ENCODE measurements at regions not wholly inside any gene's neighbourhood (a gene's known extent, or its start where the extent isn't known, plus 50 kb on each side); places are given as distances from the start of the nearest gene placed in this dataset.

DNA sequence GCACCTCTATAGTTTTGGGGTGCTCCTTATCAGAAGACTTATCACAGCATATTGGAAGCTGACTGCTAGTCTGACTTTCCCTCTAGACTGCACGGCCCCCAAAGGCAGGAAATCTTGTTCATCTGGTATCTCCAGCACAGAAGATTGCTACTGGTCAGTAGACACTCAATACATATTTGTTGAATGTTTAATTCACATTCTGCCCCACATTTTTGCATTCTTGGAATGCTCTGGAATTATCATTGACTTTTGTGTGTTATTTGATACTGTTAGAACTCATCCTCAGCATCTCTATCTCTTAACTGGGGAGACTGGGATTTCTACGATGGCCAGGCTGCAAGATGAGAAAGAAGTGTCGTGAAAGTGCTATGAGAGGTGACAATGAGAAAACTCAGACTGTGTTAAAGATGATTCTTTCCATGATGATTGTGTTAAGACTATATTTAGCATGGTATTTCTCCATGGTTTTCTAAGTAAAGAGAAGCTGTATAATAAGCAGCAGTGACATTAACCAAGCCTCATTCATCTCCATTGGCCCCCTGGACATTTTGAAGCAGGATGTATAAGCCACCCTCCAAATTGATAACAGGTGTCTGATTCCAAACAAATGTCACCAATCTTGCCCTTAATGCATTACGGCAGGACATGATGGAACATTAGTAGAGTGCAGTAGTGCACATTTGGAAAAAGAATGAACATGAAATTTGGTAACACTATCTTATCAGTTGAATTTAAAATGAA, 440.9 kb downstream of the RFC3 start:
- TF ChIP-seq, protein P1, sequence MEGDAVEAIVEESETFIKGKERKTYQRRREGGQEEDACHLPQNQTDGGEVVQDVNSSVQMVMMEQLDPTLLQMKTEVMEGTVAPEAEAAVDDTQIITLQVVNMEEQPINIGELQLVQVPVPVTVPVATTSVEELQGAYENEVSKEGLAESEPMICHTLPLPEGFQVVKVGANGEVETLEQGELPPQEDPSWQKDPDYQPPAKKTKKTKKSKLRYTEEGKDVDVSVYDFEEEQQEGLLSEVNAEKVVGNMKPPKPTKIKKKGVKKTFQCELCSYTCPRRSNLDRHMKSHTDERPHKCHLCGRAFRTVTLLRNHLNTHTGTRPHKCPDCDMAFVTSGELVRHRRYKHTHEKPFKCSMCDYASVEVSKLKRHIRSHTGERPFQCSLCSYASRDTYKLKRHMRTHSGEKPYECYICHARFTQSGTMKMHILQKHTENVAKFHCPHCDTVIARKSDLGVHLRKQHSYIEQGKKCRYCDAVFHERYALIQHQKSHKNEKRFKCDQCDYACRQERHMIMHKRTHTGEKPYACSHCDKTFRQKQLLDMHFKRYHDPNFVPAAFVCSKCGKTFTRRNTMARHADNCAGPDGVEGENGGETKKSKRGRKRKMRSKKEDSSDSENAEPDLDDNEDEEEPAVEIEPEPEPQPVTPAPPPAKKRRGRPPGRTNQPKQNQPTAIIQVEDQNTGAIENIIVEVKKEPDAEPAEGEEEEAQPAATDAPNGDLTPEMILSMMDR (IDR thresholded peaks at IDR 0.05) = no peak
- TF ChIP-seq POLR2A (IDR thresholded peaks at IDR 0.05) (no peak), POLR2AphosphoS5 (IDR thresholded peaks at IDR 0.05) (no peak)

Data from gastroesophageal sphincter (tissue), 3 donors.